HG03039 (cell line): ENCODE measurements at regions not wholly inside any gene's neighbourhood (a gene's known extent, or its start where the extent isn't known, plus 50 kb on each side); places are given as distances from the start of the nearest gene placed in this dataset.

ENCODE experiments used
- ATAC-seq: cut with Tn5 transposase; IDR thresholded peaks from one replicate; pipeline ENCODE4 v1.9.1; 2021; ENCODE audit warnings: mild to moderate bottlenecking, moderate library complexity; ENCODE audit not compliant: unreplicated experiment

DNA sequence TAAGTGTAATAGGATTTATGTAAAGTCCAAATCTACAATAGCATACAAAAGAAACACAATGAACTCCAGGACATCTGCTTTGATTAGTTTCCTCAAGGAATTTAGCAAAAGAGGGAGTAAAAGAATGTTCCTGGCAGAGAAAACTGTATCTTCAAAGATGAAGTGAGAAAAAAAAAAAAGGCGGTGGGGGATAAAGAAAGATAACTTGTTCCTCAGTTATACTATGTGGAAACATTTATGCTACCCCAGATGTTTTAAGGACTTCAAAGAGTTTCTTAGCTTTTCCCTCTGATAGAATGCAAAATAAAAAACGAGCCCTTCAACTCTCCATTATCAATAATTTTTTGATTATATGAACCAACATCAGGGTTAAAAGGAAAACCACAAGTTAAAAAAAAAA is 908.9 kb upstream of the ADGRL2 start:
- ATAC-seq = no peak

DNA sequence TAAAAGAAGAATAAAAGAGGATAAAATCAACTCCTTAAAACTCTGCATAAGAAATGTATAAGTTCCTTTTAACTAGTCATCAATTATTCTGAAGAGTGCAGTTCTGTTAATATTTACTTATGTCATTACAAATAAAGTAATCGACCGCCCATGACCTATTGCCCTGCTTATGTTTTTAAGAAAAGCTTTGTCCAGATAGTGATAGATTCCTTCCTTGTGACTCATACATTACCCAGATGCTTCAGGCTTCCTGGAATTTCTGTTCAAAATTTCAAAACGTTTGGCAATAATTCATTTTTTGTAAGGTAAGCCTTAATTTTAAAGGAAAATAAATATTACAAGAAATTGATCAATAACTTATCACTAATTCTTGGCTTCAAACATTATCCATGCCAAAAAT is 918.2 kb upstream of the ADGRL2 start:
- ATAC-seq = no peak

GRCh38 chr1:80878343-80878742 is 922.4 kb upstream of the ADGRL2 start:
- ATAC-seq = no peak

- ATAC-seq = no peak
These were observed 924.7 kb upstream of the ADGRL2 start for GRCh38 chr1:80876035-80876434.

GRCh38 chr1:80869299-80869698 is 931.4 kb upstream of the ADGRL2 start:
- ATAC-seq = no peak

DNA sequence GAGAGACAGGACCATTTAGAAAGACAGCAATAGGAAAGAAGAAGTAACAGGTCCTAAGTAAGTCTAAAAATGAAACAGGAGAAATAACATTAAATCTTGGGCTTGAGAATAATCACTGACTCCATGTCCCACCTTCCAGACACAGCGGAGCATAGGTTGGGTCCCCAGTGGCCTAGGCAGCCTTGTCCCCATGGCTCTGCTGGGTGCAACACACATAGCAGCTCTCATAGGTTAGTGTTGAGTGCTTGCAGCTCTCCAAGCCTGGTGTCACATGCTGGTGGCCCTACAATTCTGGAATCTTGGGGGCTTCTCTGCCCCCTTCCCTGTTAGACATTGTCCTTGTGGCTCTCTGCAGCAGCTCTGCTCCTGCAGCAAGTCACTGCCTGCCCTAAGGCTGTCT is 952.8 kb upstream of the ADGRL2 start:
- ATAC-seq = no peak

- ATAC-seq = no peak
These were observed 953.8 kb upstream of the ADGRL2 start for GRCh38 chr1:80846966-80847365.

- no peak for ATAC-seq
These were observed 957.9 kb upstream of the ADGRL2 start for GRCh38 chr1:80842796-80843195.

- no peak for ATAC-seq
These were observed 959.5 kb upstream of the ADGRL2 start for GRCh38 chr1:80841261-80841660.

DNA sequence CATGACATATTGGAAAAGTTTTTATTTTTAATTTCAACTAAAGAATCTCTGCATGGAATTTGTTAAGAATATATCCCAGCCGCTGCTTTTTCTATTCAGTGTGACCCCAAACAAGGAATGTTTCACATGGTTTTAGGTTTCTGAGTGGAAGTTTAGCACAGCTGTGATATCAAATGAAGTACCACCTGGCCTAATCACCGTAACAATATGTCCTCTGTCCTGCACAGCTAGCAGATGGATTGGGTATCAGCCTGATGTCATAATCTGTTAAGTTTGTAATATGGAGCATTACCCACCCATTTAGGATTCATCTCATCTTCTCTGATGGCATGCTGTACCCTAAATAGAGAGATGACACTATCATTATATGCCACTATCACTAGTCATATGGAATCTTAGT is 963.7 kb upstream of the ADGRL2 start:
- no peak for ATAC-seq

- ATAC-seq = no peak
These were observed 964.2 kb upstream of the ADGRL2 start for GRCh38 chr1:80836505-80836904.

DNA sequence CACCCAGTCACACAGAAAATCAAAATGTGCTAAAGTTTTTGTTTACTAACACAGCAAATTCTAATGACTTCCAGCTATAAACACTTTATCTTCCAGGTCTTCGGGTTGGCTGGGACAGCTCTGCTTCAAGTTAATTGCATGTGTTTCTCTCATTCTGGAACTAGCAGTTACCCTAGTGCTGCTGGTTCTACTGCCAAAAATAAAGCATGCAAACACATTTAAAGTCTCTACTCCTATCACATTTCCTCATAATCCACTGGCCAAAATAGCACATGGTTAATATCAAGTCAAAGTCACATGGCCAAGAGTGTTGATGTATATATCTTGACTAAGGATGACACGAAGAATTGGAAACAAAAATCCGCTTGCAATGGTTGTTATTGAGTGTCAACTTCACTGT is 973.1 kb upstream of the ADGRL2 start:
- no peak for ATAC-seq

DNA sequence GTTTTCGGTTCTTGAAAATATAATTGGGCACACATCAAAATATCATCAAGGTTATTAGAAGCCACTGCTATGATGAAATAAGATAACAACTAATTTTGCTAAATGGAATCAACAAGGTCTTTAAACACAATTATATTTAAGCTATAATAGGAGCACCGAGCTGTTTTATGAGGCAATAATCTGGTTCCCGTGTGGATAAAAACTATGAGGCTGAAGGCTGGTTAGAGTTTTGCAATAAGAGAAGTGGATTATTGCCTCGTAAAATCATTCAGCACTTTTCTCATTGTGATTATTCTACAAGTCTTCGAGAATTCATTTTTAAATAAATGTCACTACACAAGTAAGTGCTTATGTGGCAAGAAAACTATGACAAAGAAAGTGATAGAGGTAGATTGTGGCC is 975.7 kb upstream of the ADGRL2 start:
- ATAC-seq = no peak

DNA sequence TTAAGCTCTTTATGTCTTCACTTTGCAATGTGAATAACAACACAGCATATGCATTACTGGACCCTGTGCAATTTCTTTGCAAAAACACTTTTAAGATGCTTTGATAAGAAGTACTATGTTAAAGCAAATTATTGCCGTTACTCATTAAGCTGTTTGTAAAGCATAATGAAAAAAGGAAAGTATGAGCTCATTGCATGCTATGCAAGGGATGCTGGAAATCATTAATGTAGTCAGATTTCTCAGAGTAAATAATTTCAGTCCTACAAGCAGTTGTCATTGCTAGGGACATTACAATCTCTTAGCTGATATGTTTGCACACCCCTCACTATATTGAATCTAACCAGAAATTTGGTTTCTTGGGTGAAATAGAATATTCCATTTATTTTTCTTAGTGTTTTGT is 982.5 kb upstream of the ADGRL2 start:
- ATAC-seq = no peak

DNA sequence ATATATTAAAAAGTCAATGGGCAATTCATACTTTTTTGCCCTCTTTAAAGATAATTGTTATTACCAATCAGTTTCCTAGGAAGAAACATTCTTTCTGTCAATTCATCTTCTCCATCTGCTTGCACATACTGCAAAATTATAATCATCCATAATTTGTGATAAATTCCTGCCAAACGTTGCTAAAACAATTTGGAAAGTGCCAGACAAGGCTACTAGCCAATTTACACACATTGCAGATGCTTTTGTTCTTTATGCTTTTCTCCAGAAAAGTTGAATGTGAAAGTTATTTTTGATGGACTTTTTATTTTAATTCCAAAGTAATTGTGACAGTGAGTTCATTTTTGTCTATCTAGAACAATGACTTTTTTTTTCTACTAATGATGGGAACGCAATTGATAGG is 992.8 kb upstream of the ADGRL2 start:
- no peak for ATAC-seq

DNA sequence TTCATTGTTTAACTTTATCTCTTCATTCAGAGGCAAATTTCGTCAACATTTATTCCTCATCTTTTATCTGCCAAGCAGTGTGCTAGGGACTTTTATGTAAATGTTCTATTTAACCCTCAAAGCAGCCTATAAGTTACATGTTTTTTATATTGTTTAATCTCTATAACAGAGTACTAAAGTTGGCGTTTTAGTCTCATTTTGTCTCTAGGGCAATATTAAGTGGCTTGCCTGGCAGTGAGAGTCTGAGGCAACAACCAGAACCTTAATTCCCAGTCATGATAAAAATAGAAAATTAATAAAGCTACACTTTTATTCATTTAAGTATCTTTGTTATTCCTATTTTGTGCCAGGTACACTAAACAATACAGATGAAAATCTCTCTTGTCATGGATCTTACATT is 994.3 kb upstream of the ADGRL2 start:
- no peak for ATAC-seq

GRCh38 chr1:80801695-80802094 is 999.0 kb upstream of the ADGRL2 start:
- ATAC-seq = no peak

DNA sequence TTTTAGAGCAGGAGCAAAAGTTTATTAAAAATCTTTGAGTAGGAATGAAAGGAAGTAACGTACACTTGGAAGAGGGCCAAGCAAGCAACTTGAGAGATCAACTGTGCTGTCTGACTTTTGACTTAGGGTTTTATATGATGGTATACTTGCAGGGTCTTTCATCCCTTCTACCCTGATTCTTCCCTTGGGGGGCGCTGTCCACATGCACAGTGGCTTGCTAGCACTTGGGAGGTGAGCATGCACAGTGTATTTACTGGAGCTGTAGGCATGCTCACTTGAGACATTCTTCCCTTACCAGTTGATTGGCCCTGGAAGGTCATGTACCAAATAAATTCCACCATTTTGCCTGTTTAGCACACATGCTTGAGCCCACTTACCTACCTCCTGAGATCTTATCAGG is 1001.3 kb upstream of the ADGRL2 start:
- no peak for ATAC-seq

GRCh38 chr1:80779275-80779674 is 1021.5 kb upstream of the ADGRL2 start:
- ATAC-seq = no peak

DNA sequence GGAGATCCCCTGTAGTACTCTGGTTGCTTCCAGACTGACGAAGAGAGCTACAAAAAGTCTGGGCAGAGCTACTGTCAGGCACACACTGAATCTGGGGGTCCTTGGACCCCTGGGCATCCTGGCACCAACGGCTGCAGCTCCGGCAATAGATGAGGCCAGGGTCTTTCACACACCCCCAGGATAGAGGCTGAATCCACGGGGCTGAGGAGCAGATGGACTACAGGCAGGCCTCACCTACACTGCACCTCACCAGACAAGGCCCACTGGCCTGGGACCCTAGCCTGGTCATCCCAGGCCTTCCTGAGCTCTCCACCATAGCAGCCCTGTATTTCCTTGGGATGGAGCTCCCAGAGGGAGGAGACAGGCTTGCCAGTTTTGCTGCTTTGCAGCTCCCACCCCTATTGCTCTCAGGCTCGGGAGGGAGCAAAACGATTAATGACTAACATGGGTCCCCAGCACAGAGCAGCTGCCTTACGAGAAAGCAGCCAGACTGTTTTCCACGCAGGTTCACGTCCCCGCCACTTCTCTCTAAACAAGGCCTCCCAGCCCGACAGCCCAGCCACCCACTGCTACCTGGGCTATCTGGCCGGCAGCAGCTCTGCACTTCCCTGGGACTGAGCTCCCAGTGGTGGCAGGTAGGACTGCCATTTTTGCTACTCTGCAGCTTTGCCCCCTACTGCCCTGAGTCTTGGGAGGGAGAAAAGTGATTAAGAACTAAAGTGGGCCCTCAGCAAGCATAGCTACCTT is 1022.5 kb upstream of the ADGRL2 start:
- ATAC-seq = no peak

GRCh38 chr1:80776266-80776665 is 1024.5 kb upstream of the ADGRL2 start:
- ATAC-seq = no peak

GRCh38 chr1:80769208-80769750 is 1031.5 kb upstream of the ADGRL2 start:
- no peak for ATAC-seq

DNA sequence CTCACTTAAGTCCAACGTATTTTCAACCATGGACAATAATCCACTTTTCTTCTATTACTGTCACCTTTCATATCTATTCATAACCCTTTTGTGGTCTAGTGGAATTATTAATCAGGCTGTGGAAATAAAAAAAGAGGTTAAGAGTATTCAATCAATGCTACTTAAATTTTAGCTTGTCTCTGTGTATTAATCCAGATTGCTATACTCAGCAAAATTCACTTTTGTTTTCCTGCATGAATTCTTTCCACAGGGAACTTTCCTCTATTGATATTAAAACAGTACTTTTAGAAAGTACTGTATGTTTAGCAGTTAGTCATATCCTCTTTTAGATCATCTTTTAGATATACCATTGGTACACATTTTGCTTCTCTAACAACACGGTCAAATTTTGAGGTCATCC is 1033.0 kb upstream of the ADGRL2 start:
- no peak for ATAC-seq
